ENCODE measurements at regions not wholly inside any gene's neighbourhood (a gene's known extent, or its start where the extent isn't known, plus 50 kb on each side); places are given as distances from the start of the nearest gene placed in this dataset.

- DNase-seq = no peak
Measured at GRCh38 chr17:77887110-77887463, 71.4 kb upstream of the TNRC6C start.

GRCh38 chr17:77887464-77888241 lies 70.8 kb upstream of the TNRC6C start:
- DNase-seq = peak; percentile 74

- no peak for DNase-seq
Measured at GRCh38 chr17:77888242-77889134, 70.0 kb upstream of the TNRC6C start.

GRCh38 chr17:77889135-77889505 lies 69.4 kb upstream of the TNRC6C start:
- no peak for DNase-seq

GRCh38 chr17:77889866-77890760 lies 68.4 kb upstream of the TNRC6C start:
- no peak for DNase-seq

GRCh38 chr17:77890771-77891170 lies 67.7 kb upstream of the TNRC6C start:
- no peak for DNase-seq

- no peak for DNase-seq
Measured at GRCh38 chr17:77891602-77892001, 66.9 kb upstream of the TNRC6C start.

- DNase-seq = no peak
Measured at GRCh38 chr17:77892031-77892430, 66.5 kb upstream of the TNRC6C start.

GRCh38 chr17:77892469-77893143 lies 65.9 kb upstream of the TNRC6C start:
- DNase-seq = no peak

- DNase-seq = no peak
Measured at GRCh38 chr17:77893144-77894044, 65.1 kb upstream of the TNRC6C start.

- no peak for DNase-seq
Measured at GRCh38 chr17:77894126-77894956, 64.2 kb upstream of the TNRC6C start.

GRCh38 chr17:77897741-77898301 lies 60.7 kb upstream of the TNRC6C start:
- no peak for DNase-seq

GRCh38 chr17:77898521-77899434 lies 59.7 kb upstream of the TNRC6C start:
- no peak for DNase-seq

- peak; percentile 16 for DNase-seq
Measured at GRCh38 chr17:77899498-77899897, 59.0 kb upstream of the TNRC6C start.

- DNase-seq = no peak
Measured at GRCh38 chr17:77901481-77901880, 57.0 kb upstream of the TNRC6C start.

GRCh38 chr17:77905266-77905665 lies 53.2 kb upstream of the TNRC6C start:
- no peak for DNase-seq

- DNase-seq = no peak
Measured at GRCh38 chr17:77905766-77906165, 52.7 kb upstream of the TNRC6C start.

GRCh38 chr17:77906377-77906871 lies 52.1 kb upstream of the TNRC6C start:
- no peak for DNase-seq
